ENCODE measurements at regions not wholly inside any gene's neighbourhood (a gene's known extent, or its start where the extent isn't known, plus 50 kb on each side); places are given as distances from the start of the nearest gene placed in this dataset.

DNA sequence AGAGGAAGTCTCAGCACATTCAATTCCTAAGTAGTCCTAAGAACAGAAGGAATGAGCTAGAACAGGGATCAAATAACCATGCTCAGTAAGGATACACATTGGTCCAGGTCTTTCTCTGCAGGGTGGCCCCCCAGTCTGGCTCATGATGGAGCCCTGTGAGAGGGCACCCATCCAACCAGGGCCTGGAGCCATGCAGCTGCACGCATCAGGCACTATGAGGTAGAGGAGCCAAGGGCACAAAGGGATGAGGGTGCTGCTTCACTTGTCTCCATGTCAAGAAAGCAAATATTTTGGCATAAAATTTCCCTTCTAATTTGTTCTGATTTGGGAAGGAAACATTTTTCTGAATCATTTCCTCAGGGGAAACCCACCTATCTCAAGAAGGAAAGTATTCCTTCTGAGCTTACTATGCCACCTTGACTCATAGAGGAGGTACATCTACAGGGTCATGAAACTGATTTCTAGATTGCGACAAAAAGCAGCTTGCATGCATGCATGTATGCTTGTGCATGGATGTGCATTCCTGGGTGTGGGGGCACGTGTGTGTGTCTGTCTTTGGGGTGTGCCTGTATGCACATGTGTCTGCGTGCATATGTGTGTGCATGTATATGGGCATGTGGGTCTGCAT lies 600.3 kb downstream of the MID1IP1 start:
- Mint-ChIP-seq H3K4me1 (ENCODE audit: low read depth) (no peaks in the 10 kb centered on the region), H3K36me3 (ENCODE audit: low read depth) (no peaks in the 10 kb centered on the region), H3K27ac (no peak overlapping the region), H3K4me3 (no peak overlapping the region), H3K27me3 (ENCODE audit: insufficient read depth) (peaks cover under 1% of the 10 kb centered on the region; the same call in 1 of the 2 replicates), H3K9me3 (no peaks in the 10 kb centered on the region)
- TF ChIP-seq, protein P1, sequence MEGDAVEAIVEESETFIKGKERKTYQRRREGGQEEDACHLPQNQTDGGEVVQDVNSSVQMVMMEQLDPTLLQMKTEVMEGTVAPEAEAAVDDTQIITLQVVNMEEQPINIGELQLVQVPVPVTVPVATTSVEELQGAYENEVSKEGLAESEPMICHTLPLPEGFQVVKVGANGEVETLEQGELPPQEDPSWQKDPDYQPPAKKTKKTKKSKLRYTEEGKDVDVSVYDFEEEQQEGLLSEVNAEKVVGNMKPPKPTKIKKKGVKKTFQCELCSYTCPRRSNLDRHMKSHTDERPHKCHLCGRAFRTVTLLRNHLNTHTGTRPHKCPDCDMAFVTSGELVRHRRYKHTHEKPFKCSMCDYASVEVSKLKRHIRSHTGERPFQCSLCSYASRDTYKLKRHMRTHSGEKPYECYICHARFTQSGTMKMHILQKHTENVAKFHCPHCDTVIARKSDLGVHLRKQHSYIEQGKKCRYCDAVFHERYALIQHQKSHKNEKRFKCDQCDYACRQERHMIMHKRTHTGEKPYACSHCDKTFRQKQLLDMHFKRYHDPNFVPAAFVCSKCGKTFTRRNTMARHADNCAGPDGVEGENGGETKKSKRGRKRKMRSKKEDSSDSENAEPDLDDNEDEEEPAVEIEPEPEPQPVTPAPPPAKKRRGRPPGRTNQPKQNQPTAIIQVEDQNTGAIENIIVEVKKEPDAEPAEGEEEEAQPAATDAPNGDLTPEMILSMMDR (IDR thresholded peaks at IDR 0.05) = no peak
- no peak for DNase-seq

DNA sequence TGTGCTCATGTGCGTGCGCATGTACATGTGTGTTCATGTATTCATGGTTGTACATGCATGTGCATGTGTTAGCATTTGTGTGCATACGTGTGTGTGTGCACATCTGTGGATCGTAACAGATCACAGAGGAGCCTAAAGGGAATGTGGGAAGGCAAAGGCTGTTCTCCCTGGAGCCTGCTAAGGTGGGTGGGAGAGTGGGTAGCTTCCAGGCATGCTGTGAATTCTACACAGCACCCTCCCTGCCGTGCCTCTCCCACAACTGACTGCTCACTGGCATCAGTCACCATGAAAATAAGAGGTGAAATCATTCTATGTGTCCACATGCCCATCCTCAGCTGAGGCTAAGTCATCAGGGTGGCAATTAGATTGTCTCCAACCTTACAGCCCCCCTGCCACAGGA lies 600.9 kb downstream of the MID1IP1 start:
- Mint-ChIP-seq H3K27ac (no peak overlapping the region), H3K9me3 (no peaks in the 10 kb centered on the region), H3K36me3 (ENCODE audit: low read depth) (no peaks in the 10 kb centered on the region), H3K4me3 (no peak overlapping the region), H3K27me3 (ENCODE audit: insufficient read depth) (peaks cover 2% of the 10 kb centered on the region; the same call in 1 of the 2 replicates), H3K4me1 (ENCODE audit: low read depth) (no peaks in the 10 kb centered on the region)
- DNase-seq = no peak
- TF ChIP-seq, protein P1 (IDR thresholded peaks at IDR 0.05) = no peak

DNA sequence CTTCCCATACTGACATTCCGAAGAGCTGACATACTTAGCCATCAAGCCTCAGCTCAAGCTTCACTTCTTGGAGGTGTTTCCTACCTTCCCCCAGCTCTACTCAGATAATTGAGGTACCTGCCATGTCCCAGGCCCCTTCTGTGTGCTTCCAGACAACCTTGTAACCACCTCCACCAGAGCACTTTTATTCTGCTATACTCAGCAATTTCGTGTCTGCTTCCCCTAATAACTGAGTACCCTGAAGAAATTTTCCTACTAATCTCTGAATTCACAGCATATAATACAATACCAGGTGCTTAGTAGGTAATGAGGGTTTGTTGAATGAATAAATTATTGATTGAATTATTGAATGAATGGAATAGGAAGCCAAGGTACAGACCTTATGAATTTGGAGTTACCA lies 605.5 kb downstream of the MID1IP1 start:
- Mint-ChIP-seq H3K4me1 (ENCODE audit: low read depth) (no peaks in the 10 kb centered on the region), H3K4me3 (no peak overlapping the region), H3K9me3 (no peaks in the 10 kb centered on the region), H3K27me3 (ENCODE audit: insufficient read depth) (peaks cover 2% of the 10 kb centered on the region; the same call in 1 of the 2 replicates), H3K27ac (no peak overlapping the region), H3K36me3 (ENCODE audit: low read depth) (no peaks in the 10 kb centered on the region)
- TF ChIP-seq, protein P1 (IDR thresholded peaks at IDR 0.05) = no peak
- DNase-seq = no peak

DNA sequence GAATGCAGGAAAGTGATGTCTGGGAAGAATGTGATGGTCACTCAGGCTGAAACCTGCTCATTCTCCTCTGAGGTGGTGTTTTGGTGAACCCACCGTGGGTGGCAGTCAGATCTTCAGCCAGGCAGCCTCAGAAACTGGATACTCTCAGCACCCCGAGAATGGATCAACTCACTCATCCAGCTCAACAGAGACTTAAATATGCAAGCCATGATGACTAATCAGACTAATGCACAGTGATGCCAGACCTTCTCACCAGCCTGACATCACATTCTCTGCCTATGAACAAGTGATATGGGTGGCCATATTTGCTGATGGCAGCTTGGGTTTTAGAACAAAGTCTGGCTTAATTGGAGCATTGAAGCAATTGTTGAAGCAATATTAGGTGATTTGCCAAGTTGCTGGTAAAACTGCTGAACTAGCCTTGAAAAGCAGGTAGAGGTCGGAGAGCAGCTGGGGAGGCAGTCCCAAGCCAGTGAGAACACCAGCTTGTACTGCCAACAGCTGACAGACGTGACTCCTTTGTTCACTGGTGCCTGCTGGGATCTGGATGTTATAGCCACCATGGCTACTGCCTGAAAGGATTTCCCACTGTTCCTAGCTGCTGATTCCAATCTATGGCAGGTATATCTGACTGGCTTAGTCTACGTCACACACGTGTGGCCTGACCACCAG lies 608.1 kb downstream of the MID1IP1 start:
- Mint-ChIP-seq H3K4me3 (no peak overlapping the region), H3K4me1 (ENCODE audit: low read depth) (no peaks in the 10 kb centered on the region), H3K27ac (no peak overlapping the region), H3K9me3 (no peaks in the 10 kb centered on the region), H3K27me3 (ENCODE audit: insufficient read depth) (peaks cover 2% of the 10 kb centered on the region; the same call in 1 of the 2 replicates), H3K36me3 (ENCODE audit: low read depth) (no peaks in the 10 kb centered on the region)
- no peak for DNase-seq
- TF ChIP-seq, protein P1 (IDR thresholded peaks at IDR 0.05) = no peak

DNA sequence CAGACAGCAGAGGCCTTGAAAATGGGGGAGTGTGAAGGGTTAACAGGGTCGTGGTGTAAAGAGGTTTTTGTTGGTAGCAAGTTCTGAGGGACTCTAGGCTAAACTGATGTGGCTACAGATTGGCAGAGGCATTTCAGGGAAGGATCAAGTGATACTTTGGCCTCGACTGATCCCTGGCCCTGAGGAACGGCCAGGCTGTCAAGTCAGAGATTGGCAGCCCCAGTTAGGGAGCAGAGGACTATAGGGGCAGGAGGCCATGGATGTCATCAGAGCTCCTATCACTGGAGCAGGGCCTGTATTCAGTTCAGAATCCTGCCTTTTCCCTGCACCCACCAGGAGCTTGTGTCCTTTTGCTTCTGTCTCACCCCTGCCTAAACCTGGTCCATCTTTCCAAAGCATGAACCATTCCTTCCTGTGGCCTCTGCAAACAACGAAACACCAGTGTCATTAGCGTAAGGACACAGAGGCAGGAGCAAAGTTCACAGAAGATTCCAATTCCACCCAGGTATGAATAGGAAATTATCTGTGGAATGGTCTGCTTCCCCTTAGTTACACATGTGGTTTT lies 613.1 kb downstream of the MID1IP1 start:
- DNase-seq = no peak
- H3K36me3 Mint-ChIP-seq (ENCODE audit: low read depth) = no peaks in the 10 kb centered on the region
- TF ChIP-seq, protein P1 (IDR thresholded peaks at IDR 0.05) = no peak
- no peak overlapping the region for H3K4me3 Mint-ChIP-seq
- no peaks in the 10 kb centered on the region for H3K27me3 Mint-ChIP-seq (ENCODE audit: insufficient read depth)
- H3K4me1 Mint-ChIP-seq (ENCODE audit: low read depth) = no peaks in the 10 kb centered on the region
- no peaks in the 10 kb centered on the region; the same call in 1 of the 2 replicates for H3K9me3 Mint-ChIP-seq
- H3K27ac Mint-ChIP-seq = no peak overlapping the region

Measured in HFFc6 (cell line).